ENCODE measurements at regions not wholly inside any gene's neighbourhood (a gene's known extent, or its start where the extent isn't known, plus 50 kb on each side); places are given as distances from the start of the nearest gene placed in this dataset.

DNA sequence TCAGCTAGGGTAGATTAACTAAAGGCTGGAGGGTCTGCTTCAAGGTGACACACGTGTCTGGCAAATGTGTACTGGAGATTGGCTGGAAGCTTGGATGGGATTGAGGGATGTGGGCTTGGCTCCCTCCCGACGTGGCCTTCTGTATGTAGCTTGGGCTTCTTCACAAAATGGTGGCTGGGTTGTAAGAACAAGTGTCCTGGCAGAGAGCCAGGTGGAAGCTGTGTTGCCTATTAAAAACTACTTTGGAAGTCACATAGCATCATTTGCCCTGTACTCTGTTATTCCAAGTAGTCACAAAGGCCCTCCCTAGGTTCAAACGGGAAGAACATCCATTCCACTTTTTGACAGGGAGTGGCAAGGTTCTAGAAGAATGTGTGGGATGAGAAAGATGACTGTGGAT is 174.1 kb upstream of the PRICKLE1 start:
- TF ChIP-seq, protein P1, sequence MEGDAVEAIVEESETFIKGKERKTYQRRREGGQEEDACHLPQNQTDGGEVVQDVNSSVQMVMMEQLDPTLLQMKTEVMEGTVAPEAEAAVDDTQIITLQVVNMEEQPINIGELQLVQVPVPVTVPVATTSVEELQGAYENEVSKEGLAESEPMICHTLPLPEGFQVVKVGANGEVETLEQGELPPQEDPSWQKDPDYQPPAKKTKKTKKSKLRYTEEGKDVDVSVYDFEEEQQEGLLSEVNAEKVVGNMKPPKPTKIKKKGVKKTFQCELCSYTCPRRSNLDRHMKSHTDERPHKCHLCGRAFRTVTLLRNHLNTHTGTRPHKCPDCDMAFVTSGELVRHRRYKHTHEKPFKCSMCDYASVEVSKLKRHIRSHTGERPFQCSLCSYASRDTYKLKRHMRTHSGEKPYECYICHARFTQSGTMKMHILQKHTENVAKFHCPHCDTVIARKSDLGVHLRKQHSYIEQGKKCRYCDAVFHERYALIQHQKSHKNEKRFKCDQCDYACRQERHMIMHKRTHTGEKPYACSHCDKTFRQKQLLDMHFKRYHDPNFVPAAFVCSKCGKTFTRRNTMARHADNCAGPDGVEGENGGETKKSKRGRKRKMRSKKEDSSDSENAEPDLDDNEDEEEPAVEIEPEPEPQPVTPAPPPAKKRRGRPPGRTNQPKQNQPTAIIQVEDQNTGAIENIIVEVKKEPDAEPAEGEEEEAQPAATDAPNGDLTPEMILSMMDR (conservative IDR thresholded peaks at IDR 0.05 in 1 of 2, IDR thresholded peaks at IDR 0.05 in 1 of 2; ENCODE audit: low read depth in 1 of 2, low read length in 2 of 2) = no peak
- TF ChIP-seq EZH2 (IDR thresholded peaks at IDR 0.05; ENCODE audit: low read length, missing control alignments) = no peak

Data from fibroblast of lung (primary cell).